NCI-H2227 (cell line): ENCODE measurements at regions not wholly inside any gene's neighbourhood (a gene's known extent, or its start where the extent isn't known, plus 50 kb on each side); places are given as distances from the start of the nearest gene placed in this dataset.
"Not testable (repeated sequence)": the region's sequence is repeated elsewhere in the genome, so short reads cannot be mapped to it uniquely, and the experiment has no call there.

Experiments
- DNase-seq: peaks from one replicate; lab custom pipeline; 2025; ENCODE audit not compliant: unreplicated experiment; lab: John Stamatoyannopoulos, UW

GRCh38 chr13:73819711-73820110, 314.5 kb downstream of the KLF12 start:
- DNase-seq = no peak

- DNase-seq = no peak
Observed at GRCh38 chr13:73816702-73817101, 317.5 kb downstream of the KLF12 start.

GRCh38 chr13:73815796-73816195, 318.4 kb downstream of the KLF12 start:
- no peak for DNase-seq

- no peak for DNase-seq
Observed at GRCh38 chr13:73810647-73811046, 323.6 kb downstream of the KLF12 start.

- no peak for DNase-seq
Observed at GRCh38 chr13:73809561-73809960, 324.6 kb downstream of the KLF12 start.

DNA sequence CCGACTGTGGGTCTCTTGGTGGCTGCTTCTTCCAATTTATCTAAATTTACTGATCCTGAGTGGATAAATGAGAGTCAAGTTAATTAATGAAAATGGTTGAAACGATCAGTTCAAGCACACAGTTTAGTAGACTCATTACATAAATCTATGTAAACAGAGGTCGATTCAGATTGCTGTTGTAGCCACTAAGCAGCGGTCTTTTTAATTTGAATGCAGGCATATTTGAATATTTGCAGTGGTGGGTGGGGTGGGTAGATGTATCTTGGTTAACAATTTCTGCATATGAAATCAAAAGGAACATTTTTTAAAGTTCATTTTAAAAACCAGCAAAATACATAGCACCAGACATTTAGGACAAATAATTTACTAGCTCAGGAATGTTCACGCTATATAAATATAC, 325.9 kb downstream of the KLF12 start:
- no peak for DNase-seq

- not testable (repeated sequence) for DNase-seq
Observed at GRCh38 chr13:73805326-73805958, 328.8 kb downstream of the KLF12 start.

DNA sequence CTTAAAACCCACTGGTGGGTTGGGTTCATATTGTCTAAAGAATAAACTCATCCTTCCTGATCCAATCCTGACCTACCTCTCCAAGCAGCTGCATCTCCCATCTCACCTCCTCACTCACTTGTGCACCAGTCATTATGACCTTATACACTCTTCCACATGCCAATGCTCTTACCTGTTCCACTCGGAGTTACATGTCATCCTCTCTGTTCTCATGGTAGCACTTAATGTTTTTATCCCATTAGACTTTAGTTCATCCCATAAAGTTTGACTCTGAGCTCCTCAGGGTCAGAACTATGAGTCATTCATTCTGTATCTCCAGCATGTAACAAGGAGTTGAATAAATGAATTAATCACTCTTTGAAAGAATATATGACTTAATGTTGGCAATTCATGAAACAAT, 330.2 kb downstream of the KLF12 start:
- no peak for DNase-seq

DNA sequence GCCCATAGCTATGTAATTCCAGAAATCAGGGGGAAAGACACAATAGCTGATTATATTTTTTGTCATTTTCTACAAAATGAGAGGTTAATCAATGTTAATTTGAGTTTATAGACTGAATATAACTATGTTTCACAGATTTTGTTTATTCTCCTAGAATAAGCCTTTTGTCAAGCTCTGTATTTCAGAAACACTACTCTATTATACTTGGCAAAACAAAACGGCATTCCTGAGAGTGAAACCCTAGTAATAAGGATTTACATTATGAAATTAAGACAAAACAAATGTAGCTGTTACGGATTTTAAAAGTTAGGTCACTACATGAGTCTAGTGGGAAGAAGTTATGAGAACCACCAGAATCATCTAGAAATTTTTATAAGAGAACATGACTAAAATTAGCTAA, 334.2 kb downstream of the KLF12 start:
- DNase-seq = no peak

DNA sequence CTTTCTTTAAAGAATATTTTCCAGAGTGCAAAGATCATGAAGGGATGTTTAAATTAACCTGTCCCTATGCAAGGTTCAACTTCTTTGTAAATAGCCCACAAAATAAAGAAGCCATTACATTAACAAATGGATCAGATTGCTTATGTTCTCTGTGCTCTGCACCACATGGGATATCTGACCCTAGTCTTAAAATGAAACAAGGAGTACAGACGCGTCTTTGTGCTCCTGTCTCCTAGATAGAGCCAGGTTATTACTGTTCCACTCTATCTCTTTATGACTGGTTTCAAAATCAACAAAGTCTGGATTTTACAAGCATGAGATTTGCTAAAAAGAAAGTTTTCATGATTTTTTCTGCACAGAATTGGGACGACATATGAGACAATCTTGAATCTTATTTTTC, 339.4 kb downstream of the KLF12 start:
- no peak for DNase-seq

DNA sequence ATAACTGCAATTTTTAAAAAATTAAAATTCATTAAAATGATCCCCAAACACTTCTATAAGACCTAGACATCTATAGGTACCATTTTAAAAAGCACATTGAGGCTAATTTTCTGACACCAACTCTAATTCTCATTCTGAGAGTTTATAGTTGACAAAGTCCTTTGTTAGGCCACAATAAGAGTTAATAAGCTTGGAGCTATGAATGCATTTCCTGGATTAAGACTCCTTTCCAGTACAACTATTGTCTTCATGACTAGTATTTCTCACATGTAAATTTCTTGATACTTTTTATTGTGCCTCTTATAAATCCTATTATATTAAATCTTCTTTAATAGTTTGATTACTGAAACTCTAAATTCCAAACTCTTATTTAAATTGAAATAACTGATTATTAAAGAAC, 340.8 kb downstream of the KLF12 start:
- no peak for DNase-seq

DNA sequence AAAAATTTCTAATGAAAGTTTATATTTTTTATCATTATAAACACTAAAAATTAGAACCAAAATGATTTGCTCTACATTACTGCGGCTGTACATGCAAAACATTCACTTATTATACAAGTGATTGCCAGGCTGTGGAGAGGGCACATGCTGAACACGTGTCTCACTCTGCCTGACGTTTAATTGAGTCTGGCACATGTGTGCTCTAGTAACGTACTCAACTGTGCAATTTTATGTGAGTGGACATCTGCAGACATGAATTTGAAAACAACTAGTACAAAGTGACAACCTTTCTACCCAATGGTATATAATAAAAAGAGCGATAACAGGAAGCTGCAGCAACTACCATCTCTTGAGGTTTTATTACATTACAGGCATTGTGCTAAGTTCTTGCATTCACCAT, 341.4 kb downstream of the KLF12 start:
- DNase-seq = no peak

GRCh38 chr13:73782450-73783449, 351.5 kb downstream of the KLF12 start:
- no peak for DNase-seq

DNA sequence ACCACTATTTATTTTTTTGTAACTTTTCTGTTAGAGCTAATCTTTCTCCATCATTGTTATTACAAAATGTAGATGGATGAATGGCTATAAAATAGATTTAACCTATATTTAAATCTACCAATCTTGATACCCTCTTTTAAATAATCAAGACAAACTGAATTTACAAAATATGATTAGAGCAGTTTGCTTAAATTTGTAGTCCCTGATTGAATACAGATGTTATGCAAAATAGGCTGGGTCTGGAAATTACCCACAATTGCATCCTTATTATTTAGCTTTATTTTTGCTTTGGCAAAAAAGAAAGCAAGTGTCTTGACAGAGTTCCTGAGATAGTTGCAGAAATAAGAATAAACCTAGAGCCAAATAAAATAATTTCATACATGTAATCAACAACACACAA, 352.8 kb downstream of the KLF12 start:
- DNase-seq = no peak

GRCh38 chr13:73779881-73780280, 354.3 kb downstream of the KLF12 start:
- no peak for DNase-seq

DNA sequence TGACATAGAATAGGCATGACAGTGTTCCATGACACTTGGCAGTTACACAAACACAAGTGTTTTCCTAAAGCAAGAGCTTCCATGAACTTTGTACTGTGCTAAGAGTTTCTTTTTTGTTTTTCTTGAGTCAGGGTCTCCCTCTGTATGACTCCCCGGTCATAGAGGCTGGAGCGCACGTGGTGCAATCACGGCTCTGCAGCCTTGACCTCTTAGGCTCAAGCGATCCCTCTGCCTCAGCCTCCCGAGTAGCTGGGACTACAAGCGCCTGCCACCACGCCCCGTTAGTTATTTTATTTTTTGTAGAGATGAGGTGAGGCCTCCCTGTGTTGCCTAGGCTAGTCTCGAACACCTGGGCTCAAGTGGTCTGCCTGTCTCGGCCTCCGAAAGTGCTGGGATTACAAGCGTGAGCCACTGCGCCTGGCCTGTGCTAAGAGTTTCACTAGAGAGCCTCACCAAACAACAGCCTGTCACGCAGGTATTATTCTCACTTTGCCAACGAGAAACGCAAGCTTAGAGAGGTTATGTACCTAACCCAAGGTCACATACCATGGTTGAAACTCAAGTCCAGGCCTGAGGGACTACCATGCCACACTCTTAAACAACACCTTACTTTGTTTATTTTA, 355.9 kb downstream of the KLF12 start:
- DNase-seq = no peak

DNA sequence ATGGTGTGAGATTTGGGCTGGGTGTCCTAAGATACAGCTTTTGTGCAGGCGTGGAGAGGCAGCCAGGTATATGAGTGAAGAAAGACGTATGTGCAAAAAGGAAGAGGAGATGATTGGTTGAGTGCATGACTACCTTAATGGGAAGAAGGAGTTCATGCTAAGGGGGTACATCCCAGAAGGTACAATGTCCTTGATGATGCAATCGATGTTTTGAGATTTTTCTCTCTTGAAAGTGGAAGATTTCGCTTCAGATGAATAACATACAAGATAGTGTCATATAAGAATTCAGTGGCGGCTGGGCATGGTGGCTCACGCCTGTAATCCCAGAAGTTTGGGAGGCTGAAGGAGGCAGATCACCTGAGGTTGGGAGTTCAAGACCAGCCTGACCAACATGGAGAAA, 357.1 kb downstream of the KLF12 start:
- no peak for DNase-seq

GRCh38 chr13:73776151-73776785, 357.9 kb downstream of the KLF12 start:
- DNase-seq = no peak

- no peak for DNase-seq
Observed at GRCh38 chr13:73773168-73773549, 361.0 kb downstream of the KLF12 start.

DNA sequence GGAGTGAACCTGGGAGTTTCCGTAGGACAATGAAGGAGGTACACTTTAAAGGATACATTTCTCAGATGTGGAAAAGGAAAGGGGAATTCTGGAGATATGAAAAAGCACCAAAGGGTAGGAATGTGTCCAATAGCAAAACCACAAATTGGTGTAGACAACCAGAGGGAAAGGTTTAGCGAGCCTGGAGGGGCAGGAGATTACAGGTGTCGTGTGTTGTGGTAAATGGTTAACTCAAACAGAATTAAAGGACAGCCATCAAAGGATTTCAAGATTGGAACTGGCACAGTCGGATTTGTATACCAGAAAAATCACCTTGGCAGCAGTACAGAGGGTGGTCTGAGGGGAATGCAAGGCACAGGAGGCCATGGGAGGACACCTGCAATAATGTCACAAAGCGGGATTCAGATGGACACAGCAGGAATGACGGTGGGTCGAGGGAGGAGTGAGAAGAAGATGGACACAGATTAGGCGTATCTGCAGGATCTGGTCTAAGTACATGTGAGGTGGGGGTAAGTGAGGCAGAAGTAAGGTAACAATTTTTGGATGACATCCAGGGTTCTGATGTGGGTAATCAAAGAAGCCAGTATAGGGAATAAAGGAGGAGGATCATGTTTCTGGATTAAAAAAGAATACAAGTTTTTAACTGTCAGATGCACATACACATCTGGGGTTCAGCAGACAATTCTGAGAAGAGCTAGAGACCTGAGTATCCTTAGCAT, 361.6 kb downstream of the KLF12 start:
- DNase-seq = no peak
